ENCODE measurements at regions not wholly inside any gene's neighbourhood (a gene's known extent, or its start where the extent isn't known, plus 50 kb on each side); places are given as distances from the start of the nearest gene placed in this dataset.
A peak's percentile ranks its signal among the peaks of the same experiment; 100 is the strongest.

DNA sequence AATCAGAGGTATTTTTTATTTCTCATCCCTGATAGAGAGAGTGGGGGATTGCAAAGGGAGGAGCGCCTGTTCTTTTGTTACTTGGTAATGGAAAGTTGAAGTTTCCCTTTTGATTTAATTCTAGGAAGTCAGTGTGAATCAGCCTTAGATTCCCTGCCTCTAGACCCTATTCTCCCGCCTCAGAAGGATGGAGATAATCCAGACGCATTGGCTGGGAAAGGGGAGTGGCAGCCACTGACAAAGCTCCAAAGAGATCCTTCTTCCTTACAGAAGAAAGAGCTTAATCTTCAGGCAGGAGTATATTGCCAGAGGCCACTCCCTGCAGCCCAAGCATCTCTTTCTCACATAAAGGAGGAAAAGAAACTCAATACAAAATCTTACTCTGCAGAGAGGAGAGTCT lies 122.3 kb upstream of the GALNT17 start:
- no peak overlapping the region for H3K4me3 ChIP-seq
- H3K4me1 ChIP-seq = no peaks in the 10 kb centered on the region
- H3K36me3 ChIP-seq = no peaks in the 10 kb centered on the region
- DNase-seq = no peak
- H3K27ac ChIP-seq = no peak overlapping the region
- intact Hi-C loops (cut with DNase I; ENCODE audit: low total_unique reads) = no loop called here
- H3K9me3 ChIP-seq = no peaks in the 10 kb centered on the region
- TF ChIP-seq, protein P1, sequence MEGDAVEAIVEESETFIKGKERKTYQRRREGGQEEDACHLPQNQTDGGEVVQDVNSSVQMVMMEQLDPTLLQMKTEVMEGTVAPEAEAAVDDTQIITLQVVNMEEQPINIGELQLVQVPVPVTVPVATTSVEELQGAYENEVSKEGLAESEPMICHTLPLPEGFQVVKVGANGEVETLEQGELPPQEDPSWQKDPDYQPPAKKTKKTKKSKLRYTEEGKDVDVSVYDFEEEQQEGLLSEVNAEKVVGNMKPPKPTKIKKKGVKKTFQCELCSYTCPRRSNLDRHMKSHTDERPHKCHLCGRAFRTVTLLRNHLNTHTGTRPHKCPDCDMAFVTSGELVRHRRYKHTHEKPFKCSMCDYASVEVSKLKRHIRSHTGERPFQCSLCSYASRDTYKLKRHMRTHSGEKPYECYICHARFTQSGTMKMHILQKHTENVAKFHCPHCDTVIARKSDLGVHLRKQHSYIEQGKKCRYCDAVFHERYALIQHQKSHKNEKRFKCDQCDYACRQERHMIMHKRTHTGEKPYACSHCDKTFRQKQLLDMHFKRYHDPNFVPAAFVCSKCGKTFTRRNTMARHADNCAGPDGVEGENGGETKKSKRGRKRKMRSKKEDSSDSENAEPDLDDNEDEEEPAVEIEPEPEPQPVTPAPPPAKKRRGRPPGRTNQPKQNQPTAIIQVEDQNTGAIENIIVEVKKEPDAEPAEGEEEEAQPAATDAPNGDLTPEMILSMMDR (IDR thresholded peaks at IDR 0.05) = no peak
- no peak for TF ChIP-seq POLR2A (IDR thresholded peaks at IDR 0.05)
- no peaks in the 10 kb centered on the region for H3K27me3 ChIP-seq

DNA sequence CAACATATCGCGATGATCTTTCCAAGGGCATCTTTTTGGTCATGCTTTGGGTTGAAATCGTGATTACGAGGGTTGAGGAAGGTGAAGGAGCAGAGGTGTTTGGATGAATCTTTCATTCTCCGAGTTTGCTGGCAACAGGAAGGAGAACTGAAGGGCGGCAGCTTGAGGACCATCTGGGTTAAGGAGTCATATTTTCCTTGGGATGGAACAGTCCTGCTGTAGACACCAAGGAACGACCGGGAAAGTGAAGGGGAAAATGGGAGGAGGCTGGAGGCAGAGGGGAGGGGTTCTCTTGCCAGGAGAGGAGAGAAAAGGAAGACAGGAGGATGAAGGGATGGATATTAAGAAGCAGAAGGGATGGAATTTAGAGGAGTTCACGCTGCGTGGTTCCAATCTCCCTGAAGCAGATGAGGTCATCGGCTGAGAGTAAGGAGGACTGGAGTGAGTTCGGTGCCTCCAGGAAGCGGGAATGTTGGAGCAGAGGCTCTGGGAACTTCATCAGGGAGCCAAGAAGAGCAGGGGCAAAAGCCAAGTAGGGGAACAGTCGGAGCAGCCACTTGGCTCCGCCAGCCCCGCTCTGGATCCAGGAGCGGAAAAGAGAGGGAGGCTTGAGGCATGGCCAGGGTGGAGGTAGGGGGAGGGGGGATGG lies 116.6 kb upstream of the GALNT17 start:
- Histone ChIP-seq H3K9me3 (no peaks in the 10 kb centered on the region), H3K27ac (no peak overlapping the region), H3K27me3 (no peaks in the 10 kb centered on the region), H3K36me3 (no peaks in the 10 kb centered on the region), H3K4me1 (no peaks in the 10 kb centered on the region), H3K4me3 (no peak overlapping the region)
- intact Hi-C loops (cut with DNase I; ENCODE audit: low total_unique reads) = no loop called here
- DNase-seq = peak; percentile 22 to 27
- TF ChIP-seq, protein P1 (IDR thresholded peaks at IDR 0.05) = no peak
- TF ChIP-seq POLR2A (IDR thresholded peaks at IDR 0.05) = no peak

DNA sequence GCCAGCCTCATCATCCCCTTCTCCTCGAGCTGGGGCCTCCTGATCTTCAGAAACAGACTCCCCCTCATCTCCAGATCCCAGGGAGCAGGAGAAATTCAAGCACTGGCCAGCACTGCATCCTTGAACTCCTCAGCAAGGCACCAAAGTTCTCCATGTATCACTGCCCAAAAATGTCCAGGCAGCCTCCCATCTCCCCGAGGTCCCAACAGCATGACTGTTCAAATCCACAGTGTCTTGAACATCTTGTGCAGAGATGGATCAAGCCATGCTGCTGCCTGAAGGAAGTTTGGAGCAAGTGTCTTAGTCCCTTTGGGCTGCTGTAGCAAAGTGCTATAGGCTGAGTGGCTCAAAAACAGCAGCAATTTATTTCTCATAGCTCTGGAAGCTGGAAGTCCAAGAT lies 115.5 kb upstream of the GALNT17 start:
- H3K4me3 ChIP-seq = no peak overlapping the region
- intact Hi-C loops (cut with DNase I; ENCODE audit: low total_unique reads) = no loop called here
- no peaks in the 10 kb centered on the region for H3K9me3 ChIP-seq
- TF ChIP-seq POLR2A (IDR thresholded peaks at IDR 0.05) = no peak
- TF ChIP-seq, protein P1 (IDR thresholded peaks at IDR 0.05) = no peak
- no peaks in the 10 kb centered on the region for H3K27me3 ChIP-seq
- DNase-seq = no peak
- no peak overlapping the region for H3K27ac ChIP-seq
- H3K36me3 ChIP-seq = no peaks in the 10 kb centered on the region
- no peaks in the 10 kb centered on the region for H3K4me1 ChIP-seq

DNA sequence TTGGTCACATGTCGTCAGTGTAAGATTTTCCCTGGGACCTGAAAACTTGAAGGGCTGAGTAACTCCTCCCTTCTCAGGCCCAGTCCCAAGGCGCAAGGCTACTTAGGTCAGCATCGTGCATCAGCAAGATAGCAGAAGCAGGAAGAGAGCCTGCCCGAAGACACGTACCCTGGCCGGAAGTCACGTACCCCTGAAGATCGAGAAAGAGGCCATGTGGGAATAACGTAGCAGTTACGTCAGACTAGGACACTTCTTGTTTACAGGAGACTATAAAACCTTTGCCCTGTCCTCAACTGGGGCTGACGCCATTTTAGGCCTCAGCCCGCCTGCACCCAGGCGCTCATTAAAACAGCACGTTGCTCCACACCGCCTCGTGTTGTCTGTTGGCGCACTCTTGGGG lies 114.3 kb upstream of the GALNT17 start:
- no peaks in the 10 kb centered on the region for H3K27me3 ChIP-seq
- H3K9me3 ChIP-seq = no peaks in the 10 kb centered on the region
- no peaks in the 10 kb centered on the region for H3K36me3 ChIP-seq
- no peaks in the 10 kb centered on the region for H3K4me1 ChIP-seq
- intact Hi-C loops (cut with DNase I; ENCODE audit: low total_unique reads) = no loop called here
- H3K27ac ChIP-seq = no peak overlapping the region
- no peak for DNase-seq
- H3K4me3 ChIP-seq = no peak overlapping the region
- TF ChIP-seq, protein P1 (IDR thresholded peaks at IDR 0.05) = no peak
- TF ChIP-seq POLR2A (IDR thresholded peaks at IDR 0.05) = no peak

DNA sequence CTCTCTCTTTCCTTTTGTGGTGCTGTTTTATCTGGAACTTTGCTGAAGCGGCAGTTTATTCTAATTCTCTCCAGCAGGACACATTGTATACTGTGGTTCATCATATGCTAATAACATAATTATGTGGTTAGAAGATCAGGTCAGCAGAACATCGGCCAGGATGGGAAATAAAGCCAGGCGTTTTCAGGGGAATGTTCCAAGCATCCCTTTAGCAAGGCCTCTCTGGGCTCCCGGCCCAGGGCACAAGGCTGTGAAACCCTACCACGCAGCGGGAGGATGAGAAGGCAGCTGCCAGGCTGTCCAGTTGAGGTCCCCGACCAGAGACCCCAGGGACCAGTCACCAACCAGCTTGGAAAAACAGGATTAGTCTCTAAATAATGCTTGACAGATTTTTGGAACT lies 112.2 kb upstream of the GALNT17 start:
- Histone ChIP-seq H3K36me3 (no peaks in the 10 kb centered on the region), H3K27me3 (no peaks in the 10 kb centered on the region), H3K9me3 (no peaks in the 10 kb centered on the region), H3K27ac (peak overlapping the region; percentile 71 to 82), H3K4me1 (no peaks in the 10 kb centered on the region), H3K4me3 (no peak overlapping the region)
- intact Hi-C loops (cut with DNase I; ENCODE audit: low total_unique reads) = no loop called here
- peak; percentile 56 to 59 for DNase-seq
- TF ChIP-seq, protein P1 (IDR thresholded peaks at IDR 0.05) = no peak
- TF ChIP-seq POLR2A (IDR thresholded peaks at IDR 0.05) = no peak
